ENCODE measurements at regions not wholly inside any gene's neighbourhood (a gene's known extent, or its start where the extent isn't known, plus 50 kb on each side); places are given as distances from the start of the nearest gene placed in this dataset.

DNA sequence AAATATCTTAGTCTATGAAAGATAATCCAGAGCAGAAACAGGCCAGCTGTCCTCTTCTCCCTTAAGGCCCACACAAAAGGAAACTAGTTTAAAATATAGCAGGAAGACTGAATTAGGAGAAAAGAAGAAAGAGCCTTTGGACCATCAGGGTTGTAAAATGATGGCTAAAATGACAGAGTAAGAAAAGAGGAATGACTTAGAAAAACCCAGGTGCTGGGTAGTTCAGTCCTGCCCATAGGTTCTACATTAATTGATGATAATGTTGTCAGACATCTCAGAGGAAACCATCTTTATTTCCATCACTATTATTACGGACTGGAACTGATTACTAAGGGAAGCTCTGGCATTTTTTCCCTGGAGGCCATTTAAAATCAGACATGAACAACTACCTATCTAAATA lies 142.8 kb upstream of the STT3B start:
- no peaks in the 10 kb centered on the region for H3K36me3 ChIP-seq
- WGBS: 85% methylated on average over 1 of the region's 1 CpG
- H3K4me1 ChIP-seq (replicated peaks): no peaks in the 10 kb centered on the region
- no peak overlapping the region for H3K27ac ChIP-seq
- no peaks in the 10 kb centered on the region for H3K27me3 ChIP-seq (replicated peaks; ENCODE audit: insufficient read depth)
- no peak overlapping the region for H3K4me3 ChIP-seq
- TF ChIP-seq POLR2A (IDR thresholded peaks at IDR 0.05): no peak
- TF ChIP-seq POLR2AphosphoS5 (IDR thresholded peaks at IDR 0.05): no peak
- no peak for TF ChIP-seq CTCF (IDR thresholded peaks at IDR 0.05)
- DNase-seq (ENCODE audit: low spot score): no peak
- H3K9me3 ChIP-seq: no peaks in the 10 kb centered on the region
- intact Hi-C loops (cut with DNase I): no loop called here

- Histone ChIP-seq H3K27ac (no peak overlapping the region), H3K4me3 (no peak overlapping the region), H3K9me3 (no peaks in the 10 kb centered on the region), H3K27me3 (replicated peaks; ENCODE audit: insufficient read depth) (no peaks in the 10 kb centered on the region), H3K36me3 (no peaks in the 10 kb centered on the region), H3K4me1 (replicated peaks) (no peaks in the 10 kb centered on the region)
- intact Hi-C loops (cut with DNase I): no loop called here
- no peak for DNase-seq (ENCODE audit: low spot score)
- TF ChIP-seq POLR2AphosphoS5 (IDR thresholded peaks at IDR 0.05) (no peak), POLR2A (IDR thresholded peaks at IDR 0.05) (no peak), CTCF (IDR thresholded peaks at IDR 0.05) (no peak)
- WGBS: 90% methylated on average over 2 of the region's 2 CpGs
Observed at GRCh38 chr3:31390466-31390865, 142.3 kb upstream of the STT3B start.

GRCh38 chr3:31391150-31391549 lies 141.6 kb upstream of the STT3B start:
- H3K9me3 ChIP-seq: no peaks in the 10 kb centered on the region
- 77% methylated on average over 3 of the region's 3 CpGs for WGBS
- H3K27me3 ChIP-seq (replicated peaks; ENCODE audit: insufficient read depth): no peaks in the 10 kb centered on the region
- no peaks in the 10 kb centered on the region for H3K4me1 ChIP-seq (replicated peaks)
- no peak overlapping the region for H3K27ac ChIP-seq
- intact Hi-C loops (cut with DNase I): no loop called here
- DNase-seq (ENCODE audit: low spot score): no peak
- no peaks in the 10 kb centered on the region for H3K36me3 ChIP-seq
- TF ChIP-seq CTCF (IDR thresholded peaks at IDR 0.05): no peak
- TF ChIP-seq POLR2AphosphoS5 (IDR thresholded peaks at IDR 0.05): no peak
- TF ChIP-seq POLR2A (IDR thresholded peaks at IDR 0.05): no peak
- no peak overlapping the region for H3K4me3 ChIP-seq

DNA sequence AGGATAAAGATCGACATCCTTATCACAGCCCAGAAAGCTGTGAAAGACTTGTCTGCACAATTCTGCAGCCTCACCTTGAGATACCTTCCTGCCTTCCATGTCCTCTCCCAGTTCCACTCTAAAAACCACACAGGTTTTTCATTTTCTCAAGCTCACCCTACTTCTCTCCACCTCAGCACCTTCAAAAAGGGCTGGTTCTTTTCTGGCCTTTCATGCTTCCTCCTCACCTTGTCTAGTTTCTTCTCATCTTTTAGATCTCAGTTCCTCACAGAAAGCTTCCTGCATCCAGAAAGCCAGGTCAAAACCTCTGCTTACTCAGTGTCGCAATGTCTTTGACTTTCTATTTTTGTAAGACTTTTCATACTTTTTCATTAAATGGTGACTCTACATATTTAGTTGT lies 140.2 kb upstream of the STT3B start:
- Histone ChIP-seq H3K27me3 (replicated peaks; ENCODE audit: insufficient read depth) (no peaks in the 10 kb centered on the region), H3K36me3 (no peaks in the 10 kb centered on the region), H3K4me1 (replicated peaks) (no peaks in the 10 kb centered on the region), H3K9me3 (no peaks in the 10 kb centered on the region), H3K27ac (no peak overlapping the region), H3K4me3 (no peak overlapping the region)
- intact Hi-C loops (cut with DNase I): no loop called here
- TF ChIP-seq POLR2A (IDR thresholded peaks at IDR 0.05) (no peak), POLR2AphosphoS5 (IDR thresholded peaks at IDR 0.05) (no peak), CTCF (IDR thresholded peaks at IDR 0.05) (no peak)
- WGBS: 91% methylated on average over 2 of the region's 2 CpGs
- no peak for DNase-seq (ENCODE audit: low spot score)

- H3K36me3 ChIP-seq: no peaks in the 10 kb centered on the region
- WGBS: 35% methylated on average over 1 of the region's 1 CpG
- H3K27ac ChIP-seq: no peak overlapping the region
- no peaks in the 10 kb centered on the region for H3K9me3 ChIP-seq
- no peak for TF ChIP-seq CTCF (IDR thresholded peaks at IDR 0.05)
- no peak for TF ChIP-seq POLR2AphosphoS5 (IDR thresholded peaks at IDR 0.05)
- TF ChIP-seq POLR2A (IDR thresholded peaks at IDR 0.05): no peak
- intact Hi-C loops (cut with DNase I): no loop called here
- H3K27me3 ChIP-seq (replicated peaks; ENCODE audit: insufficient read depth): no peaks in the 10 kb centered on the region
- no peaks in the 10 kb centered on the region for H3K4me1 ChIP-seq (replicated peaks)
- H3K4me3 ChIP-seq: no peak overlapping the region
- DNase-seq (ENCODE audit: low spot score): no peak
Observed at GRCh38 chr3:31399271-31399670, 133.5 kb upstream of the STT3B start.

Data from prostate gland (tissue), 2 donors.